H1 (cell line): ENCODE measurements at regions not wholly inside any gene's neighbourhood (a gene's known extent, or its start where the extent isn't known, plus 50 kb on each side); places are given as distances from the start of the nearest gene placed in this dataset.

Experiments used
- ASH2L ChIP-seq: fragments of 200-600, 300-600 bp; sonication (generic); IDR thresholded peaks from one replicate; pipeline ENCODE4 v1.7.1; 2017; ENCODE audit warnings: low read length
- BACH1 ChIP-seq: IDR thresholded peaks from 2 replicates; pipeline ENCODE4 v1.6.1; 2012; ENCODE audit warnings: low read length, improper control_type of control experiment
- CREB1 ChIP-seq: IDR thresholded peaks from 2 replicates; pipeline ENCODE4 v1.6.1; 2012; ENCODE audit warnings: inconsistent platforms
- KDM5A ChIP-seq: fragments of 200-600 bp; IDR thresholded peaks from 2 replicates; pipeline ENCODE4 v1.7.1; 2012; ENCODE audit warnings: mild to moderate bottlenecking, low read length, inconsistent platforms, mixed read lengths
- NANOG ChIP-seq: IDR thresholded peaks from 2 replicates; pipeline ENCODE4 v1.6.1; 2011; ENCODE audit warnings: low read length, low read depth, mild to moderate bottlenecking, inconsistent platforms; ENCODE audit not compliant: insufficient read depth, poor library complexity, severe bottlenecking
- SRF ChIP-seq: IDR thresholded peaks from 2 replicates; pipeline ENCODE4 v1.6.1; 2011; ENCODE audit warnings: mild to moderate bottlenecking, low read depth, low read length, moderate library complexity
- TAF1 ChIP-seq: IDR thresholded peaks from 2 replicates; pipeline ENCODE4 v1.6.1; 2011; ENCODE audit warnings: mild to moderate bottlenecking, low read depth, low read length

DNA sequence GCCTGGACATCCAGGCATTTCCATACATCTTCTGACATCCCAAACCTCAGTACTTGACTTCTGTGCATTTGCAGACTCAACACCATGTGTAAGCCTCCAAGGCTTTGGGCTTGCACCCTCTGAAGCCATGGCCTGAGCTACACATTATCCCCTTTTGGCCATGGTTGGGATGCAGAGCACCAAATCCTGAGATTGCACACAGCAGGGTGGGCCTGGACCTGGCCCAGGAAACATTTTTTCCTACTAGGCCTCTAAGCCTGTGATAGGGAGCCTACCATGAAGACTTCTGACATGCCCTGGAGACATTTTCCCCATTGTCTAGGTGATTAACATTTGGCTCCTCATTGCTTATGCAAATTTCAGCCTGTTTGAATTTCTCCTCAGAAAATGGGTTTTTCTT lies 853.4 kb upstream of the SPRY2 start (continued):
- TF ChIP-seq CREB1: no peak
- TF ChIP-seq SRF: no peak
- no peak for TF ChIP-seq NANOG
- no peak for TF ChIP-seq ASH2L
- no peak for TF ChIP-seq KDM5A
- TF ChIP-seq BACH1: no peak
- no peak for TF ChIP-seq TAF1
